ENCODE measurements at regions not wholly inside any gene's neighbourhood (a gene's known extent, or its start where the extent isn't known, plus 50 kb on each side); places are given as distances from the start of the nearest gene placed in this dataset.

DNA sequence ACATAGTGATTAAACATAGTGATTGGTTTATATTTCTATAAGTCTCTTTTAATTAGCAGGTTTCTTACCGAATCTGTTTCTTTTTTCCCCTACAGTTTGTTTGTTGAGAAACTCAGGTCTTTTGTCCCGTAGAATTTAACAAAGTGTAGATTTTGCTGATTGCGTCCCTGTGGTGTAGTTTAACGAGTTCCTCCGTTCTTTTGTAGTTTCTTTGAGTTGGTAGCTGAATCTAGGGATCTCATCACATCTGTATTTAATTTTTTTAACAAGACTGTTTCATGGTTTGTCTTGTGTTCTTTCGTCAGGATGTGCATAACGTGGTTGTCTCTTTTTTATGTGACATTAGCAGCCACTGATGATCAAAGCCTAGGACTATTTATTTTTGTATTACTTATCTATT, 111.1 kb downstream of the AKAP11 start:
- peaks cover 11% of the 10 kb centered on the region for H3K27me3 ChIP-seq (ENCODE audit: control insufficient read depth, low read length)
- H3K27ac ChIP-seq (ENCODE audit: low read depth, low read length): no peak overlapping the region
- H3K4me3 ChIP-seq (ENCODE audit: low read length): no peak overlapping the region
- H3K4me2 ChIP-seq (ENCODE audit: low read length): no peak overlapping the region
- H3K9me3 ChIP-seq (ENCODE audit: control insufficient read depth, insufficient read depth, low read length): peaks cover 10% of the 10 kb centered on the region
- H3F3A ChIP-seq (ENCODE audit: control insufficient read depth, insufficient read depth): no peaks in the 10 kb centered on the region
- H3K79me2 ChIP-seq (ENCODE audit: control insufficient read depth, low read length): no peaks in the 10 kb centered on the region
- no peaks in the 10 kb centered on the region for H4K20me1 ChIP-seq (ENCODE audit: control insufficient read depth, insufficient read depth, low read depth, low read length)
- TF ChIP-seq, protein P1, sequence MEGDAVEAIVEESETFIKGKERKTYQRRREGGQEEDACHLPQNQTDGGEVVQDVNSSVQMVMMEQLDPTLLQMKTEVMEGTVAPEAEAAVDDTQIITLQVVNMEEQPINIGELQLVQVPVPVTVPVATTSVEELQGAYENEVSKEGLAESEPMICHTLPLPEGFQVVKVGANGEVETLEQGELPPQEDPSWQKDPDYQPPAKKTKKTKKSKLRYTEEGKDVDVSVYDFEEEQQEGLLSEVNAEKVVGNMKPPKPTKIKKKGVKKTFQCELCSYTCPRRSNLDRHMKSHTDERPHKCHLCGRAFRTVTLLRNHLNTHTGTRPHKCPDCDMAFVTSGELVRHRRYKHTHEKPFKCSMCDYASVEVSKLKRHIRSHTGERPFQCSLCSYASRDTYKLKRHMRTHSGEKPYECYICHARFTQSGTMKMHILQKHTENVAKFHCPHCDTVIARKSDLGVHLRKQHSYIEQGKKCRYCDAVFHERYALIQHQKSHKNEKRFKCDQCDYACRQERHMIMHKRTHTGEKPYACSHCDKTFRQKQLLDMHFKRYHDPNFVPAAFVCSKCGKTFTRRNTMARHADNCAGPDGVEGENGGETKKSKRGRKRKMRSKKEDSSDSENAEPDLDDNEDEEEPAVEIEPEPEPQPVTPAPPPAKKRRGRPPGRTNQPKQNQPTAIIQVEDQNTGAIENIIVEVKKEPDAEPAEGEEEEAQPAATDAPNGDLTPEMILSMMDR (IDR thresholded peaks at IDR 0.05; ENCODE audit: low read depth, low read length, poor library complexity, severe bottlenecking): no peak
- TF ChIP-seq EZH2phosphoT487 (IDR thresholded peaks at IDR 0.05; ENCODE audit: borderline replicate concordance, low read length): no peak
- H3K4me1 ChIP-seq (ENCODE audit: control insufficient read depth, low read length): peaks cover 12% of the 10 kb centered on the region
- no peaks in the 10 kb centered on the region for H3K36me3 ChIP-seq (ENCODE audit: control insufficient read depth, low read length)
- no peaks in the 10 kb centered on the region for H3K9me2 ChIP-seq (replicated peaks; ENCODE audit: control insufficient read depth, low read length)

DNA sequence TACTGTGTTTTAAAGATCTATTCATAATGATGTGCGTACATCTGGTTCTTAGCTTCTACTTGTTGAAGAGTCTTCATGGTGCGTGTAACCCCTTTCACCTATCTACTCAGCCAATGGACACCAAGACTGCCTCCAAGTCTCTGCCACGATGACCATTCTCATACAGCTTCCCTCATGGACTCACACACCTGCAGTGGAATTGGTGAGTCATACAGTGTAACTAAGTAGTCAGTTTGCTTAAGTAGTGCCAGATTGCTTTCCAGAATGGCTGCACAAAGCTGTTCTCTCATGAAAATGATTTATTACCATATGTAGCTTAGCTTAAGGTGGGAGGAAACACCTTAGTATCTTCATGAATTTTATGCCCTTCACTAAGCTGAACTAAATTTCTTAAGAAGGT, 112.3 kb downstream of the AKAP11 start:
- Histone ChIP-seq H3K36me3 (ENCODE audit: control insufficient read depth, low read length) (no peaks in the 10 kb centered on the region), H3K9me2 (replicated peaks; ENCODE audit: control insufficient read depth, low read length) (no peaks in the 10 kb centered on the region), H3K27ac (ENCODE audit: low read depth, low read length) (no peak overlapping the region), H3K79me2 (ENCODE audit: control insufficient read depth, low read length) (no peaks in the 10 kb centered on the region), H3F3A (ENCODE audit: control insufficient read depth, insufficient read depth) (no peaks in the 10 kb centered on the region), H3K27me3 (ENCODE audit: control insufficient read depth, low read length) (peaks cover 8% of the 10 kb centered on the region), H3K9me3 (ENCODE audit: control insufficient read depth, insufficient read depth, low read length) (peaks cover 10% of the 10 kb centered on the region), H4K20me1 (ENCODE audit: control insufficient read depth, insufficient read depth, low read depth, low read length) (no peaks in the 10 kb centered on the region), H3K4me3 (ENCODE audit: low read length) (no peak overlapping the region), H3K4me2 (ENCODE audit: low read length) (no peak overlapping the region), H3K4me1 (ENCODE audit: control insufficient read depth, low read length) (peaks cover 6% of the 10 kb centered on the region; the same call in 1 of the 2 replicates)
- TF ChIP-seq, protein P1 (IDR thresholded peaks at IDR 0.05; ENCODE audit: low read depth, low read length, poor library complexity, severe bottlenecking): no peak
- TF ChIP-seq EZH2phosphoT487 (IDR thresholded peaks at IDR 0.05; ENCODE audit: borderline replicate concordance, low read length): no peak

DNA sequence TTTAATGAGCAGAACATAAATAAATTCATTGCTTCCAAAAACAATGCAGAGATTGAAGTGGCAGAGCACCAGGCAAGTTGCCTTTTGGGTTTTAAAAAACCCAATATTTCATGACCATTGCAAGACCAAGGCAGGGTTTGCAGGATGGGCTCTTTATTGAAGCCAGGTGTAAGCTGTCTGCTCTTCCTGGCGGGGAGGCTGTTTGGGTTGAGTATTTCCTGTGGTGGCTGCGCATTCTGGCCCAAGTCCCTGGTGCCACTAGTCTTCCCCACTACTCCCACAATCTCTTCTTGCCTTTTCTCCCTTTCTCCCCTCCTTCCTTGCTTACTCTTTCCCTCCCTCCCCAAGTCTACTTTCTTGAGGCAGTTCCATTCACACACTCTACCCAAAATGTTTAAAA, 116.4 kb downstream of the AKAP11 start:
- Histone ChIP-seq H3K9me2 (replicated peaks; ENCODE audit: control insufficient read depth, low read length) (no peaks in the 10 kb centered on the region), H3K27me3 (ENCODE audit: control insufficient read depth, low read length) (peaks cover 5% of the 10 kb centered on the region), H3K4me3 (ENCODE audit: low read length) (no peak overlapping the region), H3K27ac (ENCODE audit: low read depth, low read length) (no peak overlapping the region), H3K4me2 (ENCODE audit: low read length) (no peak overlapping the region), H3F3A (ENCODE audit: control insufficient read depth, insufficient read depth) (no peaks in the 10 kb centered on the region), H3K4me1 (ENCODE audit: control insufficient read depth, low read length) (no peaks in the 10 kb centered on the region), H3K36me3 (ENCODE audit: control insufficient read depth, low read length) (no peaks in the 10 kb centered on the region), H3K79me2 (ENCODE audit: control insufficient read depth, low read length) (no peaks in the 10 kb centered on the region), H4K20me1 (ENCODE audit: control insufficient read depth, insufficient read depth, low read depth, low read length) (no peaks in the 10 kb centered on the region), H3K9me3 (ENCODE audit: control insufficient read depth, insufficient read depth, low read length) (no peaks in the 10 kb centered on the region)
- TF ChIP-seq, protein P1 (IDR thresholded peaks at IDR 0.05; ENCODE audit: low read depth, low read length, poor library complexity, severe bottlenecking): no peak
- no peak for TF ChIP-seq EZH2phosphoT487 (IDR thresholded peaks at IDR 0.05; ENCODE audit: borderline replicate concordance, low read length)

DNA sequence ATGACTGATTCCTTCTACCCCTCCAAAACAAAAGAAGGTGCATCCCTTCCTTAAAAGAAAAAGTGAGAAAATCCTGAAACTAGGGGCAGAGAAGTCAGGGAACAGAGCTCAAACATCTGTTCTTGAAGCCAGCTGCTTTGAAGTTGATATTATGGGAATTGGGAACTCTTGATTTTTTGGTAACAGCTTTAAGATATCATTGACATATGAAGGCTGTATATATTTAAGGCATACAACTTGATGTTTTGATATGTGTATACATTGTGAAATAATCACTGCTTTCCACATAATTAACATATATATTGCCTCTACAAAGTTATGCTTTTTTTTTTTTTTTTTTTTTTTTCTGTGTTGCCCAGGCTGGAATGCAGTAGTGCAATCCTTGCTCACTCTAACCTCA, 117.1 kb downstream of the AKAP11 start:
- no peak overlapping the region for H3K27ac ChIP-seq (ENCODE audit: low read depth, low read length)
- no peaks in the 10 kb centered on the region for H3K79me2 ChIP-seq (ENCODE audit: control insufficient read depth, low read length)

More for the DNA sequence above, 117.1 kb downstream of the AKAP11 start:
- no peaks in the 10 kb centered on the region for H3K9me2 ChIP-seq (replicated peaks; ENCODE audit: control insufficient read depth, low read length)
- H3K4me3 ChIP-seq (ENCODE audit: low read length): no peak overlapping the region
- no peak overlapping the region for H3K4me2 ChIP-seq (ENCODE audit: low read length)
- no peaks in the 10 kb centered on the region for H3K4me1 ChIP-seq (ENCODE audit: control insufficient read depth, low read length)
- H3K27me3 ChIP-seq (ENCODE audit: control insufficient read depth, low read length): peaks cover 5% of the 10 kb centered on the region
- H3K9me3 ChIP-seq (ENCODE audit: control insufficient read depth, insufficient read depth, low read length): no peaks in the 10 kb centered on the region
- H3K36me3 ChIP-seq (ENCODE audit: control insufficient read depth, low read length): no peaks in the 10 kb centered on the region
- TF ChIP-seq, protein P1 (IDR thresholded peaks at IDR 0.05; ENCODE audit: low read depth, low read length, poor library complexity, severe bottlenecking): no peak
- TF ChIP-seq EZH2phosphoT487 (IDR thresholded peaks at IDR 0.05; ENCODE audit: borderline replicate concordance, low read length): no peak
- no peaks in the 10 kb centered on the region for H4K20me1 ChIP-seq (ENCODE audit: control insufficient read depth, insufficient read depth, low read depth, low read length)
- no peaks in the 10 kb centered on the region for H3F3A ChIP-seq (ENCODE audit: control insufficient read depth, insufficient read depth)
